Adrenal gland (tissue), 5 donors: ENCODE measurements at regions not wholly inside any gene's neighbourhood (a gene's known extent, or its start where the extent isn't known, plus 50 kb on each side); places are given as distances from the start of the nearest gene placed in this dataset.
"Not testable (repeated sequence)": the region's sequence is repeated elsewhere in the genome, so short reads cannot be mapped to it uniquely, and the experiment has no call there.

Source experiments
- POLR2A ChIP-seq, 2 donors: fragments of 450-650 bp; IDR thresholded peaks; one replicate each; pipeline ENCODE4 v1.6.1; 2017; ENCODE audit warnings: antibody characterized with exemption in 2 of 2, mild to moderate bottlenecking in 2 of 2, moderate library complexity in 1 of 2
- TF ChIP-seq, protein P1 (sequence below), 6 experiments: fragments of 450-650 bp in 4 of 6; fragments of 200-600 bp in 2 of 6; sonication (generic) in 1 of 6; IDR thresholded peaks; 1 replicate in 5 of 6; 2 replicates in 1 of 6; pipeline versions ENCODE4 v1.5.1 to v1.8.0; 2016 to 2021; ENCODE audit warnings: antibody characterized with exemption in 6 of 6, mild to moderate bottlenecking in 2 of 6, moderate library complexity in 1 of 6
- donor health status: DM: no; HTN: no; CAD: no.

DNA sequence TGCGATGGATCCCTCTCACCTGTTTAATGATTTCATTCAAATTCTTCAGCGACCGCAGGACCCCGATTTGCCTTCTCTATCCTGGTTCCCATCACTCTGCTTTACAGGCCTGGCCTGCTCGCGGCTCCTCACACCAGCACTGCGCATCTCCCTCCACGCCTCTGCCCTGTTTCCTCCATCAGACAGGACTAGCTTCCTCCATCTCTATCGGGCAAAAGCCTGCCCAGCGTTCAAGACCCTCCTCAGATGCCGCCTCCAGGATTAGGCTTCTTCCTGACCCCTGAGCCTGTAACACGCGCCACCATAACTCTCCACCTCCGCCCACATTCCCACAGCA, 881.1 kb upstream of the DEFB115 start:
- TF ChIP-seq, protein P1, sequence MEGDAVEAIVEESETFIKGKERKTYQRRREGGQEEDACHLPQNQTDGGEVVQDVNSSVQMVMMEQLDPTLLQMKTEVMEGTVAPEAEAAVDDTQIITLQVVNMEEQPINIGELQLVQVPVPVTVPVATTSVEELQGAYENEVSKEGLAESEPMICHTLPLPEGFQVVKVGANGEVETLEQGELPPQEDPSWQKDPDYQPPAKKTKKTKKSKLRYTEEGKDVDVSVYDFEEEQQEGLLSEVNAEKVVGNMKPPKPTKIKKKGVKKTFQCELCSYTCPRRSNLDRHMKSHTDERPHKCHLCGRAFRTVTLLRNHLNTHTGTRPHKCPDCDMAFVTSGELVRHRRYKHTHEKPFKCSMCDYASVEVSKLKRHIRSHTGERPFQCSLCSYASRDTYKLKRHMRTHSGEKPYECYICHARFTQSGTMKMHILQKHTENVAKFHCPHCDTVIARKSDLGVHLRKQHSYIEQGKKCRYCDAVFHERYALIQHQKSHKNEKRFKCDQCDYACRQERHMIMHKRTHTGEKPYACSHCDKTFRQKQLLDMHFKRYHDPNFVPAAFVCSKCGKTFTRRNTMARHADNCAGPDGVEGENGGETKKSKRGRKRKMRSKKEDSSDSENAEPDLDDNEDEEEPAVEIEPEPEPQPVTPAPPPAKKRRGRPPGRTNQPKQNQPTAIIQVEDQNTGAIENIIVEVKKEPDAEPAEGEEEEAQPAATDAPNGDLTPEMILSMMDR (IDR thresholded peaks at IDR 0.05): not testable (repeated sequence)
- TF ChIP-seq POLR2A (IDR thresholded peaks at IDR 0.05): not testable (repeated sequence)
